SJCRH30 (cell line): ENCODE measurements at regions not wholly inside any gene's neighbourhood (a gene's known extent, or its start where the extent isn't known, plus 50 kb on each side); places are given as distances from the start of the nearest gene placed in this dataset.

ENCODE experiments used
- DNase-seq, 2 experiments: peaks; one replicate each; pipeline ENCODE4 v3.0.0-alpha.2; 2015 to 2020
- H3K27ac ChIP-seq: fragments of 250-450 bp; sonication (Bioruptor Pico); 2 replicates; pipeline ENCODE4 v1.5.1; 2020; ENCODE audit warnings: mild to moderate bottlenecking, moderate library complexity
- H3K27me3 ChIP-seq: fragments of 250-450 bp; sonication (Bioruptor Pico); 2 replicates; pipeline ENCODE4 v1.5.1; 2020; ENCODE audit warnings: mild to moderate bottlenecking, moderate library complexity
- H3K36me3 ChIP-seq: fragments of 250-450 bp; sonication (Bioruptor Pico); 2 replicates; pipeline ENCODE4 v1.5.1; 2020; ENCODE audit warnings: mild to moderate bottlenecking, moderate library complexity
- H3K4me1 ChIP-seq: fragments of 250-450 bp; sonication (Bioruptor Pico); 2 replicates; pipeline ENCODE4 v1.5.1; 2020; ENCODE audit warnings: mild to moderate bottlenecking, moderate library complexity
- H3K4me3 ChIP-seq: fragments of 250-450 bp; sonication (Bioruptor Pico); 2 replicates; pipeline ENCODE4 v1.5.1; 2020; ENCODE audit warnings: mild to moderate bottlenecking, moderate library complexity
- H3K9me3 ChIP-seq: fragments of 250-450 bp; sonication (Bioruptor Pico); replicated peaks from 2 replicates; pipeline ENCODE4 v1.5.1; 2020; ENCODE audit warnings: mild to moderate bottlenecking, moderate library complexity

GRCh38 chr3:144624656-144625055, 653.0 kb downstream of the DIPK2A start:
- Histone ChIP-seq H3K4me3 (no peak overlapping the region), H3K4me1 (no peaks in the 10 kb centered on the region), H3K36me3 (no peaks in the 10 kb centered on the region), H3K27me3 (no peaks in the 10 kb centered on the region), H3K27ac (no peak overlapping the region), H3K9me3 (no peaks in the 10 kb centered on the region)
- no peak for DNase-seq

GRCh38 chr3:144626835-144627234, 655.2 kb downstream of the DIPK2A start:
- H3K27me3 ChIP-seq: no peaks in the 10 kb centered on the region
- no peaks in the 10 kb centered on the region for H3K4me1 ChIP-seq
- H3K4me3 ChIP-seq: no peak overlapping the region
- DNase-seq: no peak
- H3K36me3 ChIP-seq: no peaks in the 10 kb centered on the region
- no peaks in the 10 kb centered on the region for H3K9me3 ChIP-seq
- H3K27ac ChIP-seq: no peak overlapping the region

DNA sequence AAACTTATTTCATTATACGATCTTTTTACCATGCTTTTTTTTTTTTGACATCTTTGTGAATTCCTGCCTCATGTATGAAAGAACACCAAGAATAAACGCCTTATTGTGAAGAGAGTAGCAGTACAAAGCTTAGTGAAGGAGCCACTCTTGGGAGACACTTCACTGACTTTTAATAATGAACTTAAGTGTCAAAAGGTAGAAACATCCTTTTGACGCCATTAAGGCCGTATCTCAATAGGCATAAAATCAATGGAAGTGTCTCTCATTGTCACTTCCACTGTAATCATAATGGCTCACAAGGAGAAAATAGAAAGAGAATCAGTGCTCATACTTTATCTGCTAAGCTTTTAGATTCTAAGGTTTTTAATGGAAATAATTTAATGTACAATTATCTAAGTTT, 657.8 kb downstream of the DIPK2A start:
- Histone ChIP-seq H3K27me3 (no peaks in the 10 kb centered on the region; the same call in 1 of the 2 replicates), H3K4me1 (no peaks in the 10 kb centered on the region), H3K36me3 (no peaks in the 10 kb centered on the region), H3K9me3 (no peaks in the 10 kb centered on the region), H3K4me3 (no peak overlapping the region), H3K27ac (no peak overlapping the region)
- no peak for DNase-seq

DNA sequence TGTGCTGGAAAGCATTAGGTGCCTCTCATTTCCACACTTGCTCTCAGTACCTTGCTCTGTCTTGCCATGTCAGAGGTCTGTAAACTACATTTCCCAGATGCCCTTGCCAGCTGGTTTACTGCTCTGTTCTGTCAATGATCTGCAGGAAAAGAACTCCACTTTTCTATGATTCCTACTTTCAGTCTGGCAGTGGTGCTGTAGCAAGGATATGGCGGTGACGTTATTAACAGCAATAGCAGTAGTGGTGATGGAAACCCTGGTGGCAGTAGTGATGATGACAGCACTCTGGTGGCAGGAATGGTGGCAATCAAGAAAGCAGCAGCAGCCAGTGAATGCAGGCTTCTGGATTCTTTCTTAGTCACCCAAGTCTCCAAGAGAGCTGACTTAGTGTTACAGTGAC, 665.2 kb downstream of the DIPK2A start:
- H3K9me3 ChIP-seq: no peaks in the 10 kb centered on the region
- H3K4me1 ChIP-seq: no peaks in the 10 kb centered on the region
- no peaks in the 10 kb centered on the region for H3K36me3 ChIP-seq
- H3K27me3 ChIP-seq: no peaks in the 10 kb centered on the region; the same call in 1 of the 2 replicates
- DNase-seq: peak in 1 of 2 experiments; percentile 2
- no peak overlapping the region for H3K4me3 ChIP-seq
- no peak overlapping the region for H3K27ac ChIP-seq

GRCh38 chr3:144638009-144638408, 666.4 kb downstream of the DIPK2A start:
- DNase-seq: no peak

DNA sequence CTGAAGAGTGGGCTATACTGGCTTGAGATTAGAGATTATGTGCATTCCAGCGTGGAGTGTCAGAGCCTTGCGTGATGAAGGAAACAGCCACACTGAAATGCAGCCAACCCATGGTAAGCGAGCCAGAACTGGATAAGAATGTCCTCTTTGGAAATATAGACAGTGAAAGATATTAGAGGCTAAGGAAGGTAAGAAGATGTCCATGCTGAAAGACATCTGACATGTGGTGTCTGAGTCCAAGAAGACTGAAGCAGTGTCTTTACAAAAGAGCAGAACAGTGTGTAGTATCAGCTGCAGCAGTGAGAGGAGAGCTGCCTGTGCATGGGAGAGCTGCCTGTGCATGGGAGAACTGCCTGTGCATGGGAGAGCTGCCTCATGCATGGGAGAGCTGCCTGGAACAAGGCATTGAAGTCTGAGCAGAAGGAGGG, 672.2 kb downstream of the DIPK2A start:
- no peak overlapping the region for H3K4me3 ChIP-seq
- H3K36me3 ChIP-seq: no peaks in the 10 kb centered on the region
- H3K27ac ChIP-seq: no peak overlapping the region
- H3K27me3 ChIP-seq: no peaks in the 10 kb centered on the region
- H3K4me1 ChIP-seq: no peaks in the 10 kb centered on the region
- no peak for DNase-seq
- no peaks in the 10 kb centered on the region for H3K9me3 ChIP-seq

More at GRCh38 chr3:144638009-144638408, 666.4 kb downstream of the DIPK2A start:
- H3K9me3 ChIP-seq: no peaks in the 10 kb centered on the region
- no peak overlapping the region for H3K27ac ChIP-seq
- no peaks in the 10 kb centered on the region for H3K36me3 ChIP-seq
- H3K27me3 ChIP-seq: no peaks in the 10 kb centered on the region; the same call in 1 of the 2 replicates
- H3K4me1 ChIP-seq: no peaks in the 10 kb centered on the region
- H3K4me3 ChIP-seq: no peak overlapping the region

- Histone ChIP-seq H3K9me3 (no peaks in the 10 kb centered on the region), H3K4me3 (no peak overlapping the region), H3K27me3 (no peaks in the 10 kb centered on the region), H3K36me3 (no peaks in the 10 kb centered on the region), H3K4me1 (no peaks in the 10 kb centered on the region), H3K27ac (no peak overlapping the region)
- DNase-seq: no peak
Observed at GRCh38 chr3:144645300-144645699, 673.7 kb downstream of the DIPK2A start.

DNA sequence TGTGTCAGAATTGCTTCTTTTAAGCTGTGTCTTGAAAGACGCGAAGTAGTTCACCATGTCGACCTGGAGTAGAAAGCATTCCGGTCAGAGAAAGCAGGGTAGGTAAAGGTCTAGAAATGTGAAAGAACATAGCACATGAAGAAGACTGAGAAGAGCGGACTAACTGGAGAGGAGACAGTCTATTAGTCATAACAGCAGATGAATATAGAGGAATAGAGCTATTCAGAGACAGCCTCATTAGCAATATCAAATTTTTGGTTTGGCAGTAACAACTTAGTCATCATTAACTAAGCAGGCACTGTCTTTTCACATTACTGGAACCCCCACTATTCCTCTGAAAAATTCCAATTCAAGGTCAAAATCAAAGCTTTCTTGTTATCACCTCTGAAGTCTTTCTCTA, 678.8 kb downstream of the DIPK2A start:
- Histone ChIP-seq H3K36me3 (no peaks in the 10 kb centered on the region), H3K9me3 (no peaks in the 10 kb centered on the region), H3K4me1 (no peaks in the 10 kb centered on the region), H3K4me3 (no peak overlapping the region), H3K27me3 (no peaks in the 10 kb centered on the region; the same call in 1 of the 2 replicates), H3K27ac (no peak overlapping the region)
- no peak for DNase-seq

- DNase-seq: no peak
- Histone ChIP-seq H3K4me1 (no peaks in the 10 kb centered on the region), H3K4me3 (no peak overlapping the region), H3K36me3 (no peaks in the 10 kb centered on the region), H3K9me3 (no peaks in the 10 kb centered on the region), H3K27ac (no peak overlapping the region), H3K27me3 (peaks cover 1% of the 10 kb centered on the region; the same call in 1 of the 2 replicates)
Observed at GRCh38 chr3:144652573-144652972, 681.0 kb downstream of the DIPK2A start.

DNA sequence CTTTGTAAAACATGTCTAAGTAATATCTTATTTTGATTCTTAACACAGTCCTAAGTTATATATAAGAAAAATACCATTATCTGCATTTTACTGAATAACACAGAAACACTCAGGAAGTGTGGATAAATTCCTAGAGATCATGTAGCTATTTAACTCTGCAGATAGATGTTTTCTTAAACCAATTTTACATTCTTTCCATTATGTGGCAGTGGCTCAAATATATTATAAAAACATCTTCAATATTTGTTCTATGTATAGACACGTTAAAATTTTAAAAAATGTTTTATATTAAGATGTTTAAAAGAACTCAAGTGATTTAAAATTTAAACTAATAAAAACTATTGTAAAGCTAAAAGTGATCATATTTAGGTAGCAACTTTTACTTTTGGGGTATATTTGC, 683.8 kb downstream of the DIPK2A start:
- DNase-seq: no peak
- H3K9me3 ChIP-seq: no peaks in the 10 kb centered on the region

DNA sequence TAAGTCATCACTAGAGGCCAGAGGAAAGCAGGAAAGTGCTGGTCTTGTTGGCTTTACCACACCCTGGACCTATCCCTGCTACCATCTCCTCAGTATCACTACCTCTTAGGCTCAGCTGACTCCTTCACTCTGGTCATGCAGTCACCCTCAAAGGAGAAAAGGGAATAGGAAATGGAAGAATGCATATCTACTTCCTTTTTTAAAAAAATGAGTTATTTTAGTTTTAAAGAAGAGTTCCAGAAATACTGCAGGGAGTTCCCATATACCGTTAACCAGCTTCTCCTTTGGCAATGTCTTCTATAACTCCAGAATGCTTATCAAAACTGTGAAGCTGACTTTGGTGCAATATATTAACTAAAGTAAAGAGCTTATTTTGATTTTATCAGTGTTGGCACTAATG, 688.6 kb downstream of the DIPK2A start:
- no peak for DNase-seq
- Histone ChIP-seq H3K4me3 (no peak overlapping the region), H3K36me3 (no peaks in the 10 kb centered on the region), H3K4me1 (no peaks in the 10 kb centered on the region), H3K9me3 (no peaks in the 10 kb centered on the region), H3K27ac (no peak overlapping the region), H3K27me3 (0 out of 2 replicates have a peak, but pooled peaks cover 3% of the 10 kb centered on the region)

More for the DNA sequence above, 683.8 kb downstream of the DIPK2A start:
- no peak overlapping the region for H3K4me3 ChIP-seq
- no peak overlapping the region for H3K27ac ChIP-seq
- H3K4me1 ChIP-seq: no peaks in the 10 kb centered on the region
- H3K36me3 ChIP-seq: no peaks in the 10 kb centered on the region
- peaks cover 3% of the 10 kb centered on the region; the same call in 1 of the 2 replicates for H3K27me3 ChIP-seq

DNA sequence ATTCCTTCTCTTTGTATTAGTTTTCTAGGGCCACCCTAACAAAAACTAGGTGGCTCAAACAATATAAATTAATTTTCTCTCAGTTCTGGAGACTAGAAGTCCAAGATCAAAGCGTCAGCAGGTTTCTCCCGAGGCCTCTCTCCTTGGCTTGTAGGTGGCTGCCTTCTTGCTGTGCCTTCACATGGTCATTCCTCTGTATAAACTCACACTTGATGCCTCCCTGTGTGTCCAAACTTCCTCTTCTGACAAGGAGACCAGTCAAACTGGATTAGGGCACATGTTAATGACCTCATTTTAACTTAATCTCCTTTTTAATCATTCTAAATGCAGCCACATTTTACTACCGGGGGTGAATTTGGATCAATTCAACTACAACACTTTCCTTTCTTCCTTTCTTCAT, 691.1 kb downstream of the DIPK2A start:
- Histone ChIP-seq H3K27me3 (0 out of 2 replicates have a peak, but pooled peaks cover under 1% of the 10 kb centered on the region), H3K36me3 (no peaks in the 10 kb centered on the region), H3K4me3 (no peak overlapping the region), H3K27ac (no peak overlapping the region), H3K9me3 (no peaks in the 10 kb centered on the region), H3K4me1 (no peaks in the 10 kb centered on the region)
- no peak for DNase-seq

DNA sequence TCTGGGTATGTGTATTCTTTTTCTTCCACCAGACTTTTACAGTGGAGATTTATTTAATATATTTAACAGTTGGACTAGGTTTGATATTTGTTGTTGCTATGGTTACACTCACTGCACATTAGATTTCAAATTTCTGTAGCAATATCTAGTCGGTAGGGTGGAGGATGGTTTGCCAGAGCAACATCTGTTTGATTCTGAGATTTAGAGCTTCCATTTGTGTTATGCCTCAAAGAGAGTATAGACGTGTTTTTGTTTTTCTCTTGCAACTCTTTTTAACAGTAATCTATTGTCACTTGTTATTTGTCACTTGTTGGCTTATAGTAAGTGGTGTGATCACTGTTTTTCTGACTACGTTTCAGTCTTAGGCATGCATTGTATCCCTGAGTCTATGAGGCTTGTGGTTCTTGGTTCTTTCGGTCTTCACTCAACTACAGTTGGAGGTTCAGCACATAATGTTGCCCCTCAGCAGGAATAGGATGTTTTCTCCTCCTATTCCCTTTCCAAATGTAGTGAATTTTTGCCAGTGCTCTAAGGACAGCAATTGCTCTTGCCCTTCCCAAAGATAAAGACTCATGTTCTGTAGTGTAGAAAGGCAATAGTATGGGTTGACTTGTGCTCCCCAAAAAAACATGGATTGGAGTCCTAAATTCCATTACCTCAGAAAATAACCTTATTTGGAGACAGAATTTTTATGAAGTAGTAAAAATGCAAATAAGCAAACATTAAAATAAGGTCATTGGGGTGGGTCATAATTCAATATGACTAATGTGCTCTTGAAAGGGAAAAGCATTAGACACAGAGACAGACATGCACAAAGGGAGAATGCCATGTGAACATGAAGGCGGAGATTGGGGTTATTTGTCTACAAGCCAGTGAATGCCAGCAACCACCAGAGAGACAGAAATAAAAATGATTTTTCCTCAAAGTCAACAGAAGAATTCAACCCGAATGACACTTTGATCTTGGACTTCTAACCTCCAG, 692.1 kb downstream of the DIPK2A start:
- no peaks in the 10 kb centered on the region for H3K4me1 ChIP-seq
- no peak overlapping the region for H3K4me3 ChIP-seq
- DNase-seq: no peak
- no peak overlapping the region for H3K27ac ChIP-seq
- H3K9me3 ChIP-seq: no peaks in the 10 kb centered on the region
- H3K27me3 ChIP-seq: no peaks in the 10 kb centered on the region
- H3K36me3 ChIP-seq: no peaks in the 10 kb centered on the region

GRCh38 chr3:144665567-144666053, 694.0 kb downstream of the DIPK2A start:
- H3K36me3 ChIP-seq: no peaks in the 10 kb centered on the region
- no peak overlapping the region for H3K27ac ChIP-seq
- H3K9me3 ChIP-seq: no peaks in the 10 kb centered on the region
- DNase-seq: no peak
- H3K4me1 ChIP-seq: no peaks in the 10 kb centered on the region
- no peaks in the 10 kb centered on the region for H3K27me3 ChIP-seq
- no peak overlapping the region for H3K4me3 ChIP-seq

DNA sequence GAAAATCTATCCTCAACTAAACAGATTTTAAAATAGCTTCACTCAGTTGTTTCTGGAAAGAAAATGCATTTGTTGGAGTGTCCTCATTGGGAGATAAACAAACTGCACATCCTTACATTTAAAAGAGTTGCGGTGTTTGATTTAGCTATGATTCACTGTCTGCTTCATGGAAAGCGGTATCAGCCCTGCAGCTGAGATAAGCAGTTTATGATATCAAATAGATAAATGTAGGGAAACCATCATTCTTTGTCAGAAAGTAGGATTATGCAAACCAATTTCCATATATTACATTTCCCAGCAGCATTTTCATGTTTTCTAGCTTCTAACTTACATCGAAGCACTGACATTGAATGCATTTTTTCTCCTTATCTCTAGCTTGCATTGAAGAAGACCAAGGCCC, 698.9 kb downstream of the DIPK2A start:
- H3K27ac ChIP-seq: no peak overlapping the region
- no peaks in the 10 kb centered on the region for H3K27me3 ChIP-seq
- no peaks in the 10 kb centered on the region for H3K4me1 ChIP-seq
- no peaks in the 10 kb centered on the region for H3K9me3 ChIP-seq
- no peaks in the 10 kb centered on the region for H3K36me3 ChIP-seq
- no peak overlapping the region for H3K4me3 ChIP-seq
- DNase-seq: no peak
